ENCODE measurements at regions not wholly inside any gene's neighbourhood (a gene's known extent, or its start where the extent isn't known, plus 50 kb on each side); places are given as distances from the start of the nearest gene placed in this dataset.

DNA sequence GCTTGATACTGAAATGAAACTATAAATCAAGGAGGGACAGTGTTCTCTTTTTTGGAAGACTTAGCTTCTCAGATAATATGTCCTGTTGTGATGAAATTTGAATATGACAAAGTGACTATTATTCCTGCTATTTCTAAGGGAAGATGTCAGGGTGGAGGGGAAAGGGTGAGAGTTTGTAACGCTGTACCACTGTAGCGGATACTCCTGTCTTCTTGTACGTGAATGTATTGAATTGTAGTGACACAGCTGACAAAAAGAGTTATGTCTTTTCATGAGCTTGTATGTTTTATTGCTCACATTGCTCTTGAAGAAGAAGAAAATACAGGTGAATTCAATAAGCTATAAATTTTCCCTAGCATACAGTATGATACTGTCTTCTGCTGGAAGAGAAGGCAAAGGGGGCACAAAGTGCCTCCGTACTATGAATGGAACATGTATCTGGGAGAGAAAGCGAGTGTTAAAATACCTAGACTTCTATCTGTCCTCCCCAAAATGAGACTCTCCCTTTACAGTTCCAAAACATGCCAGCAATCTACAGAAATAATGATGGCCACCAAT lies 538.5 kb upstream of the LRRC4C start:
- TF ChIP-seq ZBTB7A (IDR thresholded peaks at IDR 0.05; ENCODE audit: low read depth) (no peak), RAD21 (IDR thresholded peaks at IDR 0.05; ENCODE audit: low read depth) (no peak), TAF1 (IDR thresholded peaks at IDR 0.05; ENCODE audit: low read depth) (no peak), FOXM1 (IDR thresholded peaks at IDR 0.05; ENCODE audit: borderline replicate concordance, low read depth) (no peak), NFIC (IDR thresholded peaks at IDR 0.05) (no peak), TCF12 (IDR thresholded peaks at IDR 0.05; ENCODE audit: low read depth) (no peak), YY1 (IDR thresholded peaks at IDR 0.05; ENCODE audit: low read depth) (no peak), TEAD4 (IDR thresholded peaks at IDR 0.05) (no peak)
- TF ChIP-seq, protein P1, sequence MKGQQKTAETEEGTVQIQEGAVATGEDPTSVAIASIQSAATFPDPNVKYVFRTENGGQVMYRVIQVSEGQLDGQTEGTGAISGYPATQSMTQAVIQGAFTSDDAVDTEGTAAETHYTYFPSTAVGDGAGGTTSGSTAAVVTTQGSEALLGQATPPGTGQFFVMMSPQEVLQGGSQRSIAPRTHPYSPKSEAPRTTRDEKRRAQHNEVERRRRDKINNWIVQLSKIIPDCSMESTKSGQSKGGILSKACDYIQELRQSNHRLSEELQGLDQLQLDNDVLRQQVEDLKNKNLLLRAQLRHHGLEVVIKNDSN (IDR thresholded peaks at IDR 0.05), result no peak
- TF ChIP-seq, protein P2, sequence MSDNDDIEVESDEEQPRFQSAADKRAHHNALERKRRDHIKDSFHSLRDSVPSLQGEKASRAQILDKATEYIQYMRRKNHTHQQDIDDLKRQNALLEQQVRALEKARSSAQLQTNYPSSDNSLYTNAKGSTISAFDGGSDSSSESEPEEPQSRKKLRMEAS (IDR thresholded peaks at IDR 0.05), result no peak

DNA sequence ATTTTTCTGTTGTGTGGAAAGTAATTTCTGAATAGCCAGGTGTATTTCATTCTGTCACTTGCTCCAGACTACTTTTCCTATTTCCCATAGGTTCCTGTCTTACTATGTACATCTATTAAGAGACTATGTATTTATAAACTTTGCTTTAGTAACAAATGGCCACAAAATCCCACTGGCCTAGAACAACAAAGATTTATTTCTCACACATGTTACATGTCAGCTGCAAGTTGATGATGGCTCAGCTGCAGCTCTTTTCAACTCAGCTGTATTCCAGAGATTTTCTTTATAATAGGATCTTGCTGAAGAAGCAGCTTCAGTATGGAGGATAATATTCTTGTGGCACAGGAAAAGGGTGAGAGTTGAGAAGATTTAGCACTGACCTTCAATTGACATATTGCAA lies 539.6 kb upstream of the LRRC4C start:
- TF ChIP-seq TAF1 (IDR thresholded peaks at IDR 0.05; ENCODE audit: low read depth) (no peak), CEBPB (IDR thresholded peaks at IDR 0.05) (no peak), EP300 (IDR thresholded peaks at IDR 0.05; ENCODE audit: borderline replicate concordance) (no peak), RAD21 (IDR thresholded peaks at IDR 0.05; ENCODE audit: low read depth) (no peak), ZBTB7A (IDR thresholded peaks at IDR 0.05; ENCODE audit: low read depth) (no peak), CREB1 (IDR thresholded peaks at IDR 0.05; ENCODE audit: low read depth) (no peak), TCF12 (IDR thresholded peaks at IDR 0.05; ENCODE audit: low read depth) (no peak), EGR1 (IDR thresholded peaks at IDR 0.05) (no peak), NFIC (IDR thresholded peaks at IDR 0.05) (no peak), FOXM1 (IDR thresholded peaks at IDR 0.05; ENCODE audit: borderline replicate concordance, low read depth) (no peak), TEAD4 (IDR thresholded peaks at IDR 0.05) (no peak), YY1 (IDR thresholded peaks at IDR 0.05; ENCODE audit: low read depth) (no peak)
- TF ChIP-seq, protein P1 (IDR thresholded peaks at IDR 0.05), result no peak
- TF ChIP-seq, protein P2 (IDR thresholded peaks at IDR 0.05), result no peak
- TF ChIP-seq, protein P3, sequence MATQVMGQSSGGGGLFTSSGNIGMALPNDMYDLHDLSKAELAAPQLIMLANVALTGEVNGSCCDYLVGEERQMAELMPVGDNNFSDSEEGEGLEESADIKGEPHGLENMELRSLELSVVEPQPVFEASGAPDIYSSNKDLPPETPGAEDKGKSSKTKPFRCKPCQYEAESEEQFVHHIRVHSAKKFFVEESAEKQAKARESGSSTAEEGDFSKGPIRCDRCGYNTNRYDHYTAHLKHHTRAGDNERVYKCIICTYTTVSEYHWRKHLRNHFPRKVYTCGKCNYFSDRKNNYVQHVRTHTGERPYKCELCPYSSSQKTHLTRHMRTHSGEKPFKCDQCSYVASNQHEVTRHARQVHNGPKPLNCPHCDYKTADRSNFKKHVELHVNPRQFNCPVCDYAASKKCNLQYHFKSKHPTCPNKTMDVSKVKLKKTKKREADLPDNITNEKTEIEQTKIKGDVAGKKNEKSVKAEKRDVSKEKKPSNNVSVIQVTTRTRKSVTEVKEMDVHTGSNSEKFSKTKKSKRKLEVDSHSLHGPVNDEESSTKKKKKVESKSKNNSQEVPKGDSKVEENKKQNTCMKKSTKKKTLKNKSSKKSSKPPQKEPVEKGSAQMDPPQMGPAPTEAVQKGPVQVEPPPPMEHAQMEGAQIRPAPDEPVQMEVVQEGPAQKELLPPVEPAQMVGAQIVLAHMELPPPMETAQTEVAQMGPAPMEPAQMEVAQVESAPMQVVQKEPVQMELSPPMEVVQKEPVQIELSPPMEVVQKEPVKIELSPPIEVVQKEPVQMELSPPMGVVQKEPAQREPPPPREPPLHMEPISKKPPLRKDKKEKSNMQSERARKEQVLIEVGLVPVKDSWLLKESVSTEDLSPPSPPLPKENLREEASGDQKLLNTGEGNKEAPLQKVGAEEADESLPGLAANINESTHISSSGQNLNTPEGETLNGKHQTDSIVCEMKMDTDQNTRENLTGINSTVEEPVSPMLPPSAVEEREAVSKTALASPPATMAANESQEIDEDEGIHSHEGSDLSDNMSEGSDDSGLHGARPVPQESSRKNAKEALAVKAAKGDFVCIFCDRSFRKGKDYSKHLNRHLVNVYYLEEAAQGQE (IDR thresholded peaks at IDR 0.05; ENCODE audit: low read depth), result no peak

DNA sequence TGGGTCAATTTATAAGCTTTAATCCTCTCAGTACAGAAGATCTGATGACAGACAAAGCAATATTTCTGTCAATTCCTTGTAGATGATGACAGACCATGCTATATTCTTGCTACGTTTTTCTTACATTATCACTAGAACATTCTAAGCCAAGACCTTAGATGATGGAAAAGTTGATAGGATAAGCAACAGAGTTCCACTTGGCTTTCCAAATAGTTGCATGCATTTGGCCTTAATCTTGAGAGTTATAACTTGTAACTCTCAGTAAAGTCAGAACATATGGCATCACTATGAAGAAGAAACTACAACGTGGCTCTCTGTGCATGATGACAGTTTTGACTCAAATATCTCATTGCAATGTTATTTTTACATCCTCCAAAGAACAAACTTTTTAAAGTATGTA lies 544.3 kb upstream of the LRRC4C start:
- TF ChIP-seq, protein P1 (IDR thresholded peaks at IDR 0.05), result no peak
- TF ChIP-seq RAD21 (IDR thresholded peaks at IDR 0.05; ENCODE audit: low read depth), result no peak
- TF ChIP-seq NFIC (IDR thresholded peaks at IDR 0.05), result no peak
- TF ChIP-seq ZBTB7A (IDR thresholded peaks at IDR 0.05; ENCODE audit: low read depth), result no peak
- TF ChIP-seq, protein P3 (IDR thresholded peaks at IDR 0.05; ENCODE audit: low read depth), result no peak
- TF ChIP-seq, protein P2 (IDR thresholded peaks at IDR 0.05), result no peak
- TF ChIP-seq EP300 (IDR thresholded peaks at IDR 0.05; ENCODE audit: borderline replicate concordance), result no peak
- TF ChIP-seq TAF1 (IDR thresholded peaks at IDR 0.05; ENCODE audit: low read depth), result no peak
- TF ChIP-seq CEBPB (IDR thresholded peaks at IDR 0.05), result no peak
- no peak for TF ChIP-seq CREB1 (IDR thresholded peaks at IDR 0.05; ENCODE audit: low read depth)
- TF ChIP-seq TCF12 (IDR thresholded peaks at IDR 0.05; ENCODE audit: low read depth), result no peak
- TF ChIP-seq EGR1 (IDR thresholded peaks at IDR 0.05), result no peak

DNA sequence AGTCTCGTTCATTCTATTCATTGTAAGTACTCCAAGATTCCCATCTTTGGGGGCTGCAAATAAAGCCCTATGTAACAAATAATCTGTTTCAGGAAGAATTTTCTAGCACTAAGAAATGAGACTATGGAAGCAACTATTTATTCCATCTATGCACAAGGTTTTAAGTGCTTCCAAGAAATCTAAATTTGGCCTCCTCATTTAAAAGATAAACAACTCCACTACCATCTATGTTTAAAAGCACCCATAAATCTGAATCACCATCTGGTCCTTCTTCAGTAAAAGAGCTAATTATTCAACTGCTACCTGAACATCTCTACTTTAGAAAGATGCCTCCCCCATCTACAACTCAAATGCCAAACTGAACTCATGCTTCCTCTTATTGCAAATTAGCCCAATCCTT lies 547.3 kb upstream of the LRRC4C start:
- TF ChIP-seq ZBTB7A (IDR thresholded peaks at IDR 0.05; ENCODE audit: low read depth) (no peak), RAD21 (IDR thresholded peaks at IDR 0.05; ENCODE audit: low read depth) (no peak), CEBPB (IDR thresholded peaks at IDR 0.05) (no peak), TCF12 (IDR thresholded peaks at IDR 0.05; ENCODE audit: low read depth) (no peak), FOXM1 (IDR thresholded peaks at IDR 0.05; ENCODE audit: borderline replicate concordance, low read depth) (no peak), YY1 (IDR thresholded peaks at IDR 0.05; ENCODE audit: low read depth) (no peak), EGR1 (IDR thresholded peaks at IDR 0.05) (no peak), TEAD4 (IDR thresholded peaks at IDR 0.05) (no peak), CREB1 (IDR thresholded peaks at IDR 0.05; ENCODE audit: low read depth) (no peak), NFIC (IDR thresholded peaks at IDR 0.05) (no peak)
- TF ChIP-seq, protein P2 (IDR thresholded peaks at IDR 0.05), result no peak
- TF ChIP-seq, protein P1 (IDR thresholded peaks at IDR 0.05), result no peak
- TF ChIP-seq, protein P3 (IDR thresholded peaks at IDR 0.05; ENCODE audit: low read depth), result no peak
